GM21515 (cell line): ENCODE measurements at regions not wholly inside any gene's neighbourhood (a gene's known extent, or its start where the extent isn't known, plus 50 kb on each side); places are given as distances from the start of the nearest gene placed in this dataset.
"Not testable (repeated sequence)": the region's sequence is repeated elsewhere in the genome, so short reads cannot be mapped to it uniquely, and the experiment has no call there.

ENCODE experiments used
- ATAC-seq: cut with Tn5 transposase; IDR thresholded peaks from one replicate; pipeline ENCODE4 v1.9.1; 2021; ENCODE audit not compliant: unreplicated experiment

DNA sequence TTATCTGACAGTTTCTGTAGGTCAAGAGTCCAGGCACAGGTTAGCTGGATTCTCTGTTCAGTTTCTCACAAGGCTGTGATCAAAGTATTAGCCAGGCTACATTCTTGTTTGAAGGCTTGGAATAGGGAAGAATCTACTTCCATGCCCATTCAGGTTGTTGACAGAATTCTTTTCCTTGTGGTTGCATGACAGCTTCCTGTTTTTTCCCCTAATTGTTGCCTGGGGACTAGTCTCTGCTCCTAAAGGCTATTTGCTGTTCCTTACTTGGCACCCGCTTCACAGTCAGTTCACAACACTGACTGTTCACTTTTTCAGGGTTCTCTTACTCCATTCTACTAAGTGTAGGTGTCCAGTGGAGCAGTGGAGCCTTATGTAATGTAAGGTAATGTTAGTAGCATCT is 115.4 kb upstream of the GBE1 start:
- no peak for ATAC-seq

DNA sequence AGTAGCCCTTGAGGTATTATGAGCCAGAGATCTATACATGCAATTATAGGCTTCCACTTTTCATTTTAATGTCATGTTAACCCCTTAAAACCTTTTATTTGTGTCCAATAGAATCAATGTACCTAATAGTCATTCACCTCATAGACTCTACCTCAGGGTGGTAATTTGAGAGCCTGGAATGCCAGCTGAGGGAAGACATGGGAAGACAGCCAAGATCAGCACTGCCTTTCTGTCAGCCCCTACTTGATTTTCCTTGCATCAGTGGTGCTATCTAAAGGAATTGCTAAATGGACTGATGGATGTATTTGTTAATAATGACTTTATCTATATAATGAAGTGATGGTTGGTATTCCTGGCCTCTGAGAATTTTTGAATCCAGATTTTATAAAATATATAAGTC is 113.3 kb upstream of the GBE1 start:
- no peak for ATAC-seq

DNA sequence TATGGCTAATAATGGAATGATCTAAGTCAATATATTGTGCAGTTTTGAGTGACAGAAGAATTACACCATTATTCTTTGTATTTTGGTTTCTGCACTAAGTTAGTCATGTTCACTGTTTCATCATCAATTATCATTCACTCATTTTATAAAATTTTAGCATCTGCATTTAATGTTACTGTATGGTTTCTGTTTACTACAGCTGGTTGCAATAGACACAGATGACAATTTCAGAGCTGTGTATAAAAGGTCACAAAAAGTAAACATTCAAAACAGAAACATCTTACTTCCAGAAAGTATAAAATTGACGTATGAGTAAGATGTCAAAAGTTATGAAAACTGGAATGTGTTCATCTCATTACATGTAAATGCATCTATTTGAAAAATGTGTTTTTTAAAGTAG is 111.1 kb upstream of the GBE1 start:
- no peak for ATAC-seq

DNA sequence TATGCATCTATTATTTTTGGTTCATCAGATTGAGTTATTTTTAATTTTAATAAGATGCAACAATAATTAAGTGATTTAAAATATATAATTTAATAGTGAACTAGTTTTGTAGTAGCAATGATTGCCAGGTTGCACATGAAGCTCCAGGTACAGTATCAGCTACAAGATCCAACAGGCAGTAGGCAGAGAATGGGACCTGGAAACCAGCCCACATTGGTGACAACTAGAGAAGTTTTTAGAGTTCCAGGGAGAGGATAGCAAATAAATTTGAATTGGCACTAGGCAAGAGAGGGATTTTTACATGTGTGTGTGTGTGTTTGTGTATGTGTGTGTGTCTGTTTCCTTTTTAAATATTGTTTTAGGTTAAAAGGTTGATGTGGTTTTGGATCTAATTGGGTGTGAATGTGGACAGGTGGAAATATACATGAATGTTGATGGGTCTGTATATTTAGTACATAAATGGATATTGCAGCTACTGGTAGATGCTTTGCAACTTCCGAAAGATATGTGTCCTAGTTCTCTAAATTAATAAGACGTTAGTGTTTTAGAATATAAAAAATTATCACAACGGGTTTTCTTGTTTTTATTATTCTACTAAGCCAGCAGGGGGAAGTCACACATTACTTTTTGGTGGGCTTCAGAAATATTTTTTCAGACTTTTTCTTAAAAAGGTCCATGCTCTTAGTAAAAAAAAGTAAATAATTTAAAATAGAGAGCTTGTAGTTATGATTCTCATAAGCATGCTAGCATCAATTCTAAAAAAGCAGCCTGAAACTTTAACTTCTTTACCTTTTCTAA is 110.1 kb upstream of the GBE1 start:
- ATAC-seq, result no peak

DNA sequence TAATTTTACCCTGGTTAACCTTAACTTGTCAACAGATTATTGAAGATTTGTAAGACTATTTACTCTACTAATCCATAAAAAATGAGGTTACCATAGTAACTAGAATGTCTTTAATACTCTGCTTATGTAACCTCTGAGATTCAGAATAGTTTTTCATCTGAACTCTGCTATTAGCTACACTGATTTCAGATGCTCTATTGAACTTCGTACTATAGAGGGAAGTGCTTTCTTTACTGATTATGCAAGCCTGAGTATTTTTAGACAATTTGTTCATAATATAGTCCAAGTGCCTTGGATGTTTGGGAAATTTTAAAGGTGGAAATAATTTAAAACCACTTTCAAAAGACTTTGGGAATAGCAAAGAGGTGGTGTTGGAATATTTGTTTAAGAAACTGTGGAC is 107.9 kb upstream of the GBE1 start:
- no peak for ATAC-seq

DNA sequence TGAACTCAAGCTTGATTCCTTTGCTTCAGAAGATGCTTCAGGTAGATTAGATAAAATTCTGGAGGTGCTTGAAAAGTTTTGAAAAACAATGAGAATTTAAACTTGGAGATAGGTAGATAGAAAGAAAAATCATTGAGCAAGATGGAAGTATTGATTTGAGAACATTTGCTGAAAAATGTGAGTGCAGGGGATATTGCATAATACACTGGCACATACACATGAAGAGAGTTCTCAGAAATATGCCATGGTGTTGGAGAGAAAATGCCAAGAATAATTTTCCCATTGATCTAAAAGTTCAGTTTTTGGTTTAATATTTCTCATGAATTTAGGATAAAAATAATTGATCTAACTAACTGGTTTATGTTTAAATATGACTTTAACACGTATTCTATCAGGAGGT is 107.2 kb upstream of the GBE1 start:
- ATAC-seq, result no peak

DNA sequence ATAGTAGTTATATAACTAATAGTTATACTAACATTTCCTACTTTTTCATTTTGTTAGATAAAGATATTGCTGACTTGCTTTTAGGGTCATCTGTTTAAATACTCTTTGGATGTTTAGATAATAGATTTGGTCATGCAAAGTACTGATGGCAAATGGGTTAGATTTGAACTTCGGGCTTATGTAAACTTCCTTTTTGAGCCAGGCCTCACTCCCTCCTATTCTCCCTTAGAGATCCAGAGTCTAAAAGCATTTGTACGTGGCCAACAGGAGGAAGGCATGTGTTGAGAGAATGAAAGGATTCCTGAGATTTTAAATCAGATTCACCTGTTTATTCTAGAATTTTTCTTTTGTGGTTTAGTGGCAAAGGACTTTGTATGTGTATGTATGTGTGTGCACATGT is 106.4 kb upstream of the GBE1 start:
- no peak for ATAC-seq

DNA sequence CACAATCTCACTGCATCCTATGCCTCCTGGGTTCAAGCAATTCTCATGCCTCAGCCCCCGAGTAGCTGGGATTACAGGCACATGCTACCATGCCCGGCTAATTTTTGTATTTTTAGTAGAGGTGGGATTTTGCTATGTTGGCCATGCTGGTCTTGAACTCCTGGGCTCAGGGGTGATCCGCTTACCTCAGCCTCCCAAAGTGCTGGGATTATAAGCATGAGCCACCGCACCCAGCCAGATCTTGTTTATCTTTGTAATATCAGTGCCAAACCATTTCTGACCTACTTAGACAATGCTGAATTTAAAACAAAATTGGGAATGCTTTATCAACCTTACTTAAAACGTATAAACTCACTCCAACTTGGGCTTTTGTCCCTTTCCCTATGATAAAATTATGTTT is 103.7 kb upstream of the GBE1 start:
- not testable (repeated sequence) for ATAC-seq

DNA sequence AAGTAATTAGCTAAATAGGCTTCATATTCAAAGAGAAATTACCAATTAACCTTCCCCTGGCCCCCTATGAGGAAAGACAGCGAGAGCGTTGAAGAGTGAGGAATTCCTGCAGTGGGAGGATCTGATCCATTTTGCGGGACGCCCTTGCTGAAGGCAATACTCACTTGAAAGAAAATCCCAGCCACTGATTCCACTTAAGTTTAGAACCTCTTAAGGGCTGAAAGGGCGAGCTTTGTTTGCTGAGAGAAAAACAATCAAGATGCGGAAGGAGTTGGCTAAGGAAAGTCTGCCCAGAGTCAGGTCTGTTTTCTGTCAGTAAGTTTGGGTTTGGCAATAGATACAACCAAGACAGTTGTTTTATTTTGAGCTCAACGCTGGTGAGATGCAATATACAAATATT is 102.8 kb upstream of the GBE1 start:
- no peak for ATAC-seq

DNA sequence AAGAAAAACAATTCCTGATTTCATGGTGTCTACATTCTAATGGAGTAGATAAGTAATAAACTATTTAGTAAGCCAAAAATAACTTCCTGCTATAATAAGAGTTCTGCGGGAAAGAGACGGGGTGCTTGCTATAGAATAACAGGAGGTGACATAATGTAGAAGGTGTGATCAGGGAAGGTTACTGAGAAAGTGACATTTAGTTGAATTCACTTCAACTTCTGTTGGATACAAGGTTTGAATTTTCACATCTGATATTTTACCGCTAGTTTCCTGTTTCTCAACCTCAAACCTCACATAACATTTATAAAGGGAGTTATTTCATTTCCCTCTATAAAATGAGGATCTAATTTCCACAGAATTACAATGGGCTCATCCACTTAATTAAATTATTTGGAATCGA is 102.3 kb upstream of the GBE1 start:
- no peak for ATAC-seq

DNA sequence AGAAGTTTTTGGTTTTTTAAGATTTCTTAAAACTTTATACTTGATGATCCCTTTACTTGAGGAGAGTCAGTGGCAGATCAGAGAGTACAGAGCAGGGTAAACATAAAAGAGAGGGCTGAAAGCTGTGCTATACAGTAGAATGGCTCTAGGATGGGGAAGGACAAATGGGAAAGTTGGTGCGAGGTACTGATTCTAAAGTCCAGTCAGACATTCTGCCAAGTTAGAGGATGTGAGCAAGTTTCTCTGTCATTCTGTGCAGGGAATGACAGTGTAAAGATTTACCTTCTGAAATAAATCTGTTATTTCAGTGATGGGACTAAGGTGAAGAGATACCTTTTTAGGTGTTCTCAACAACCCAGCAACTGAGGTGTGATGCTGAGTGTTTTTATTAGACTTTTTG is 100.1 kb upstream of the GBE1 start:
- ATAC-seq, result no peak

DNA sequence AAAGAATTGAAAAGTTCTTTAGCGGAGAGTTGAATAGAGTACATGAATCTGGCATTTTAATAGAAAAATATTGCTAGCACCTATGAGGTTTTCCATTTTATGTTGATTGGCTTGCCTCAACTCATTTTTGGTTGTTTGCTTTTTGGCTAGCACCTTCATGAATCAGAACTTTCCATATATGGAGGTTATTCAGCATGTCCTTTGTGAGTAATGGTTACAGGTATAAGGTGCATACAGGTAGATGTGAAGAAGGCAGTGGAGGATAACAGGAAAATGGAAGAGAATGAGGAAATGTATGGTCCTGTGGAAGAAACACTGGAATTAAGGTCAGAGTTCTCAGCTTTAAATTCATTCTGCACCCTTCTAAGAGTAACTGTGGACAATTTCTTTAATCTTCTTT is 98.1 kb upstream of the GBE1 start:
- ATAC-seq, result no peak

DNA sequence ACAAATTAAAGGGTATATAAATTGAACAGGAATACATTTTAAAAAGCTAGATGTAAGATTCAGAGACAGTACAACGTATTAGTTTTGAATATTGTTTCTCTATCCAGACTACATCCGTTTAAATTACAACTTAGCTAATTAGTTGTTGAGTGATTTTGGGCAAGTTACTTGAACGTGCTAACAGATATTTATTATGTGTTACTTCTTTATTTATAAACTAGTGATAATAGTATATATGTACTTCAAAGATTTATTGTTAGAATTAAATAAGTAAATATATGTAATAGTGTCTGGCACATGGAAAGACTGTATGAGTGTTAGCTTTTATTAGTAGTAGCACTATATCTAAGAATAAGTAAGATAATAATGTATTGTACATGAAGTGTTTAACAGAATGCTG is 92.0 kb upstream of the GBE1 start:
- no peak for ATAC-seq

DNA sequence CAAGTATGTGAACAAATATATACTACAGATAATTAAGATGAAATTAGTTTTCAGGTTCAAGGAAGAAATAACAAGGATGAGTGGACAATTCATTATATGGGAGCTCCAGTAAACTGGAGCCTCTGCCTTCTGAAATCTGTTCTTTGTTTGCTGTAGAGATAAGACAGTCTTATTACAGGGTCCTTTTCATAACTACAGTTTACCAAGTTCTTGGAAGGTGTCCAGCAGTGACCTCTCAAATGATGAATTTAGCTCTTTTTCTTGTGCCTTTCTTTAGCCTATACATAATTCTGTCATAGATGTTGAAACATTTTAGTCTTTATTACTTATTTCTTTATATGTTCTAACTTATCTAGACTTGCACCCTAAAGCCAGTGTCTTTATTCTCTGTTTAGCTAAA is 89.7 kb upstream of the GBE1 start:
- no peak for ATAC-seq

DNA sequence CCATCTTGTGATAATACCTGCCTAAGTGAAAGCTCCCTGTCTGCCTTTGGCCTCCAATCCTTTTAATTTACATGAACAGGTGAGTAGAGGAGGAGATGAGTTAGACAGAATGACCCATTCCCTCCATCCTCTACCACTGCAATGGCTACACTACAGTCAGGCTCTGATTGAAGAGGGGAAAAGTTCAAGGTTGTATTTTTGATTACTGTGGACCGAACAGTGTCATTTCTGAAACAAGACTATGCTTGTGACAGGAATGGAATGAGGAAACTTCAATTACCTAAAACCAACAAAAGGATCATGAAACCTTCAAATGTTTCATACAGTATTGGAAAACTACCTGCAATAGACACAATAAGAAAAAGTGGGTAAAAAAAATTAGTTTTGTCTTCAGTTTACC is 85.5 kb upstream of the GBE1 start:
- no peak for ATAC-seq

DNA sequence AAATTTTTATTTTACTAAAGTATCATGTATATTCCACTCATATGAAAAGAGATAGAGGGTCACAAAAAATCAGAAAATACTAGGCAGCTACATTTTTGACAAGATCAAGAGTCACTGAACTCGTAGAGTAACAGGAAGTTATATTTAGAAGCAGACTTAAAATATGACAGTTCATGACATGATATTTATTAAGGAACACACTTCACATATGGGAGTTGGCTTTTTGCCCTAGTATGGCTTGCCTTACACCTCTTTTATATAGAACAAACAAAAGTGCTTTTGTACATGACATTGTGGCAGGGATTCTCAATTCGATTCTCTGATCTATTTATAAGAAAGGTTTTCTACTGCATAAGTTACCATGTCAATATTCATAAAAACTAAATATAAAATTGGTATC is 80.1 kb upstream of the GBE1 start:
- no peak for ATAC-seq

DNA sequence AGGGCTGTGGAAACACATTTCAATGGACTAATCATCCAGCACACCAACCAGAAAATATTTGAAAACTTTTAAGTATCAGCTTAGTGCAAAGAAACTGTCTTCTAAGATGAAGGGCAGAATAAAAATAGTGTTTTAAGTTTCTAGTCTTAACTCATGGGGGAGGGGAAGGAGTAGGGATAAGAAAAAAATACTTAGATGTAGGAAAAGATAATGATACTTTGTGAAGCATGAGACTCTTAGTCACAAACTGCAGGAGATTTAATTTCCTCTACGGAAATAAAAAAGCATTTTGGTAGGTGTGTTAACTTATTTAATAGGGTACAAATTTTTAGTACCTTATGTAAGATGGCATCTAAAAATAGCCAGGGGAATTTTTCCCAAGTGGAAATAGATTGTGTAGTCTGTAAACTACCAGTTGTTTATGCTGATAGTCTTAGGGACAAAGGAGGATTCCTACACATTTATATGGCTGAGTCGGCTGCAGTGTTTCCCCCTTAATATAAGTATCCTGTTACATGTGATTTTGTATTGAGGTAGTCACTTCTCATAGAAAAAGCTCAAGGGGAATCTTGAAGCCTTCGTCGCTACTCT is 78.2 kb upstream of the GBE1 start:
- ATAC-seq, result no peak

DNA sequence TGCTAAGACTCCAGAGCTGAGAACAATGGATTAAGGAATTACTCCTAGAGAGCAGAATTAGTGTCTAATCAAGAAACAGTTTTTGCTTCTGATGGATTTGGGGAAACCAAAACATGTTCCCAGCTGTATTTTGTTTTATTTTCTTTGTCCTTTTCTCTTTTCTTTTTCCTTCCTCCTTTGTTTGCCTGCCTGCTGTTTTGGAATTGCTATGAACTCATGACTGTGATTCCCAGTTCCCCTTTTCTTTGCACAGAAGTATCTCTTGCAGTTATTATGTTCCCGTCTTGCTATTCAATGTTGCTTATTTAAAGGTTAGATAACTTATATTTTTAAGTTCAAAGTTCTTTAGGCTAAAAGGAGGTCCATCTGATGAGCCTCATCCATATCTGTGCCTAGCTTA is 77.0 kb upstream of the GBE1 start:
- no peak for ATAC-seq

DNA sequence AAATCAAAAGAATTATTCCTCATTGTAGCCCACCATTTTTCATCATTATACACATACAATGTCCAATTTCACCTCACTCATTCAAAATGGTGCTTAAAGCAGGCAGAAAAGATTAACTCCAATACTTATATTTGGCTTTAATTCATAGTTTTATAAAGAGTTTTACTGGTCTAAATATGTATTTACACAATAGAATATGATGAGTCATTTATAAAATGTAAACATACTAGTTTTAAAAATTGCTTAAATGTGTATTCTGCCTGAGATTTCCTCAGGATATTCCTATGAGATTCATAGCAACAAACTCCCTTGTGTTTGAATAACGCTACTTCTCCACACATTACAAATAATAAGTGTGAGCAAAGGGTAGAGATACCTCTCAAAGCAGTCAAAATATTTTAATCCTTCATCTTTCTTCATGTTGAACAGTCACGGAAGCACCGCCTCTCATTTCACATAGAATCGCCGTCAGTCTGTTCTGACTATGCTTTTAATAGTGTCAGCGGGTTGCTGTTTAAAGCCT is 75.7 kb upstream of the GBE1 start:
- ATAC-seq, result no peak

DNA sequence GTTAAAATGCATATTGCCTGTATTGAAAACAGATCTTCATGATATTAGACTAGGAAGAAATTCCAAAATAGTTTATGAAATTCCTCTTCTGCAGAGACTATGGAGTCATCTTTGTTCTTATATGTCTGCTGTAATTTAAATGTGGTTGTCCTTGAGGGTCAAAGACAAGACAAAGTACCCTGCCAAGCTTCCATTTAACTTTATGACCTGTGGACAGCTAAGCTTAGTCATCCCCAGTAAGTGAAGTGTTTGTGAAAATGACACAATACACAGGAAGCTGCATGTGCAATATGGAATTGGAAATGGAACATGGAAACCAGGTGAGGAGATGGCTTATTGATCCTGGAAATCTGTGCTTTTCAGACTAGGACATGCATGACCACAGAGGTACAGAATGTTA is 68.5 kb upstream of the GBE1 start:
- ATAC-seq, result no peak

DNA sequence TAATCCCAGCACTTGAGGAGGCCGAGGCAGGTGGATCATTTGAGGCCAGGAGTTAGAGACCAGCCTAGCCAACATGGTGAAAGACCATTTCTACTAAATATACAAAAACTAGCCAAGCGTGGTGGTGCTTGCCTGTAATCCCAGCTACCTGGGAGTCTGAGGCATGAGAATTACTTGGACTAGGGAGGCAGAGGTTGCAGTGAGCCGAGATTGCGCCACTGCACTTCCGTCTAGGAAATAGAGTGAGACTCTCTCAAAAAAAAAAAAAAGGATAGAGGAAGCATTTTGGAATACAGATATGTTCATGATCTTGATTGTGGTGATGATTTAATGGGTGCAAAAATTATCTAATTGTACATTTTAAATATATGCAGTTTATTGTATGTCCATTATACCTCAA is 67.8 kb upstream of the GBE1 start:
- not testable (repeated sequence) for ATAC-seq

DNA sequence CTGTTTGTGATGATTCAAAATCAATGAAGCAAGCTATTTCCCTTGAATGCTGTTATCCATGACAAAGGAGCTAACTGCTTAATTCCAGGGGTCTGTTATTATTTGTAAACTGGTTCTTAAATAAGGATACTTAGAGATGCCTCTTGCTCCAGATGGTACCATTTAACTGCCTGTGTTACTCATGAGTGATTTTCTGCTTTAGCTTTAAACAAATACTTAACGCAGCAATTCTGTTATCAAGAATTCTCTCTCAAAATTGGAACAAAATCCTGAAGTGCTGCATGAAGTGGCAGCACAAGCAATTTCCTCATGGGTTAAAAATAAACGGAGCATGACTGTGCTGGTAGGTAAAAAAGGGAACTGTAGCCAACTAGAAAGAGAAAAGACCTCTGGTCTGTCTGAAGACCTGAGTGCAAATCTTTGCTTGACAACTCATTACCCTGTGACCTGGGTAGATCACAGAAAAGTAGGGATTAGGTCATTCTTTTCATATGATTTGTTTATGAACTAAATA is 62.5 kb upstream of the GBE1 start:
- peak; percentile 90 for ATAC-seq

DNA sequence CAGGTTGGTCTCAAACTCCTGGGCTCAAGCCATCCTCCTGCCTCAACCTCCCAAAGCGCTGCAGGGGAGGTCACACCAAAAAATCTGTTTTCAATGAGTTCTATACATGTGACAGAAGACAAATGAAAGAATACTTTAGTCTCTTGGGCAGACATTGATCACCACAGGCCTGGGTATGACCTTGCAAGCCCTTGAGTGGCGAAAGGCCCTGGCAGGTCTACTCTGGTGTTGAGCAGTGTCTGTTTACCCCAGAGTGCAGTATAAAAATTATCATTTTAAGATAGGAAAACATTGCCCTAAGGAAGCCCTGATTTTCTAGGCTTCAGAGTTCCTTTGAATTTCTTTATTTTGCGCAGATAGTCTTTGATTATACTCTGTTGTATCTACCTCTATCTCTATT is 61.6 kb upstream of the GBE1 start:
- ATAC-seq, result no peak
